H9 (cell line): ENCODE measurements at regions not wholly inside any gene's neighbourhood (a gene's known extent, or its start where the extent isn't known, plus 50 kb on each side); places are given as distances from the start of the nearest gene placed in this dataset.

ENCODE experiments used
- DNase-seq: peaks from one replicate; pipeline ENCODE4 v3.0.0-alpha.2; 2017
- H2AFZ ChIP-seq: one replicate; pipeline ENCODE4 v1.6.1; 2013; ENCODE audit warnings: mild to moderate bottlenecking, low read length, control low read depth, moderate library complexity
- H2AK5ac ChIP-seq: 2 replicates; pipeline ENCODE4 v1.6.1; 2013; ENCODE audit warnings: low read length, control low read depth, mixed read lengths; ENCODE audit not compliant: insufficient read length
- H2BK120ac ChIP-seq: one replicate; pipeline ENCODE4 v1.6.1; 2013; ENCODE audit warnings: low read depth, mild to moderate bottlenecking, low read length, control low read depth, inconsistent platforms; ENCODE audit not compliant: poor library complexity, severe bottlenecking
- H2BK12ac ChIP-seq: 2 replicates; pipeline ENCODE4 v1.6.1; 2013; ENCODE audit warnings: low read length, control low read depth, mixed read lengths, low read depth; ENCODE audit not compliant: insufficient read length
- H2BK15ac ChIP-seq: 2 replicates; pipeline ENCODE4 v1.6.1; 2013; ENCODE audit warnings: low read depth, low read length, control low read depth
- H2BK20ac ChIP-seq: one replicate; pipeline ENCODE4 v1.6.1; 2013; ENCODE audit warnings: low read depth, mild to moderate bottlenecking, low read length, control low read depth, inconsistent platforms; ENCODE audit not compliant: poor library complexity, severe bottlenecking
- H2BK5ac ChIP-seq: 2 replicates; pipeline ENCODE4 v1.6.1; 2013; ENCODE audit warnings: low read length, control low read depth, mixed read lengths; ENCODE audit not compliant: insufficient read length
- H3K14ac ChIP-seq: 2 replicates; pipeline ENCODE4 v1.6.1; 2013; ENCODE audit warnings: low read length, control low read depth; ENCODE audit not compliant: insufficient read depth
- H3K18ac ChIP-seq: 2 replicates; pipeline ENCODE4 v1.6.1; 2013; ENCODE audit warnings: low read depth, mild to moderate bottlenecking, mixed read lengths, low read length, control low read depth; ENCODE audit not compliant: insufficient read length
- H3K23ac ChIP-seq: 2 replicates; pipeline ENCODE4 v1.6.1; 2013; ENCODE audit warnings: low read length, control low read depth, mixed read lengths, low read depth; ENCODE audit not compliant: insufficient read length
- H3K23me2 ChIP-seq: 2 replicates; pipeline ENCODE4 v1.6.1; 2013; ENCODE audit warnings: low read depth, mild to moderate bottlenecking, mixed read lengths, low read length, control low read depth; ENCODE audit not compliant: insufficient read length, poor library complexity, severe bottlenecking
- H3K27ac ChIP-seq: 2 replicates; pipeline ENCODE4 v1.5.1; 2013; ENCODE audit warnings: low read length, control low read depth, mixed read lengths, low read depth; ENCODE audit not compliant: insufficient read length
- H3K27me3 ChIP-seq: 2 replicates; pipeline ENCODE4 v1.6.1; 2013; ENCODE audit warnings: low read length, control low read depth, inconsistent platforms; ENCODE audit not compliant: insufficient read depth
- H3K4ac ChIP-seq: 2 replicates; pipeline ENCODE4 v1.6.1; 2013; ENCODE audit warnings: low read depth, mild to moderate bottlenecking, control low read depth, inconsistent platforms, low read length, moderate library complexity
- H3K4me1 ChIP-seq: 2 replicates; pipeline ENCODE4 v1.6.1; 2013; ENCODE audit warnings: low read length, control low read depth, inconsistent platforms; ENCODE audit not compliant: insufficient read depth
- H3K4me2 ChIP-seq: 2 replicates; pipeline ENCODE4 v1.6.1; 2013; ENCODE audit warnings: low read length, control low read depth, mixed read lengths; ENCODE audit not compliant: insufficient read length, insufficient read depth
- H3K56ac ChIP-seq: 2 replicates; pipeline ENCODE4 v1.6.1; 2013; ENCODE audit warnings: low read depth, mild to moderate bottlenecking, mixed read lengths, low read length, control low read depth; ENCODE audit not compliant: insufficient read length
- H3K79me1 ChIP-seq: 2 replicates; pipeline ENCODE4 v1.6.1; 2013; ENCODE audit warnings: low read depth, mild to moderate bottlenecking, moderate library complexity, low read length, control low read depth, inconsistent platforms; ENCODE audit not compliant: insufficient read depth, poor library complexity, severe bottlenecking
- H3K79me2 ChIP-seq: 2 replicates; pipeline ENCODE4 v1.6.1; 2013; ENCODE audit warnings: low read length, control low read depth, inconsistent platforms; ENCODE audit not compliant: insufficient read depth
- H3K9ac ChIP-seq: 2 replicates; pipeline ENCODE4 v1.6.1; 2013; ENCODE audit warnings: low read length, control low read depth, mixed read lengths; ENCODE audit not compliant: insufficient read length; ENCODE audit errors: extremely low read depth
- H3K9me3 ChIP-seq: one replicate; pipeline ENCODE4 v1.6.1; 2013; ENCODE audit warnings: low read depth, low read length, inconsistent platforms; ENCODE audit not compliant: control insufficient read depth
- H3T11ph ChIP-seq: one replicate; pipeline ENCODE4 v1.6.1; 2013; ENCODE audit warnings: mild to moderate bottlenecking, low read length, control low read depth, inconsistent platforms
- H4K20me1 ChIP-seq: one replicate; pipeline ENCODE4 v1.6.1; 2013; ENCODE audit not compliant: control insufficient read depth, insufficient read length, insufficient read depth
- H4K5ac ChIP-seq: 2 replicates; pipeline ENCODE4 v1.6.1; 2013; ENCODE audit warnings: low read depth, mild to moderate bottlenecking, mixed read lengths, low read length, control low read depth; ENCODE audit not compliant: insufficient read length
- H4K8ac ChIP-seq: replicated peaks from 2 replicates; pipeline ENCODE4 v1.6.1; 2013; ENCODE audit warnings: low read length, control low read depth, mixed read lengths, low read depth; ENCODE audit not compliant: insufficient read length
- H4K91ac ChIP-seq: 2 replicates; pipeline ENCODE4 v1.6.1; 2013; ENCODE audit warnings: low read depth, mild to moderate bottlenecking, moderate library complexity, mixed read lengths, low read length, control low read depth; ENCODE audit not compliant: insufficient read length
- H3K27ac Mint-ChIP-seq, 3 experiments: 2 replicates in 2 of 3; 3 replicates in 1 of 3; pipeline ENCODE4 v1.8.0; 2020 to 2021; ENCODE audit warnings: mixed read lengths in 3 of 3, mild to moderate bottlenecking in 1 of 3, moderate library complexity in 1 of 3
- H3K27me3 Mint-ChIP-seq: 2 replicates; pipeline ENCODE4 v1.8.0; 2021; ENCODE audit warnings: low read depth, mild to moderate bottlenecking, moderate library complexity, mixed read lengths
- H3K36me3 Mint-ChIP-seq, 3 experiments: 2 replicates in 2 of 3; 3 replicates in 1 of 3; pipeline ENCODE4 v1.8.0; 2020 to 2021; ENCODE audit warnings: low read depth in 3 of 3, mixed read lengths in 3 of 3; ENCODE audit not compliant: insufficient read depth in 1 of 3
- H3K4me1 Mint-ChIP-seq, 2 experiments: 2 replicates each; pipeline ENCODE4 v1.8.0; 2020; ENCODE audit warnings: mixed read lengths in 2 of 2
- H3K4me3 Mint-ChIP-seq, 2 experiments: 2 replicates in 1 of 2; 3 replicates in 1 of 2; pipeline ENCODE4 v1.8.0; 2020 to 2021; ENCODE audit warnings: mild to moderate bottlenecking in 2 of 2, mixed read lengths in 2 of 2, moderate library complexity in 1 of 2
- H3K9me3 Mint-ChIP-seq, 2 experiments: 2 replicates in 1 of 2; 3 replicates in 1 of 2; pipeline ENCODE4 v1.8.0; 2020; ENCODE audit warnings: mild to moderate bottlenecking in 2 of 2, mixed read lengths in 2 of 2, moderate library complexity in 1 of 2
- WGBS: extraction: QIAGEN DNeasy Blood & Tissue Kit; methylation state at CpG from one replicate; pipeline ENCODE4 v1.1.7; 2013; ENCODE audit warnings: missing lambda C conversion rate, low lambda C conversion rate, mixed read lengths; ENCODE audit not compliant: insufficient read length; ENCODE audit errors: extremely low coverage; 5-methylcytosine and 5-hydroxymethylcytosine counted together
- TF ChIP-seq, protein P1 (sequence below): fragments of 200-600 bp; sonication (generic); conservative IDR thresholded peaks from 3 replicates; pipeline ENCODE4 v1.8.0; 2021; ENCODE audit warnings: antibody characterized with exemption, mild to moderate bottlenecking

DNA sequence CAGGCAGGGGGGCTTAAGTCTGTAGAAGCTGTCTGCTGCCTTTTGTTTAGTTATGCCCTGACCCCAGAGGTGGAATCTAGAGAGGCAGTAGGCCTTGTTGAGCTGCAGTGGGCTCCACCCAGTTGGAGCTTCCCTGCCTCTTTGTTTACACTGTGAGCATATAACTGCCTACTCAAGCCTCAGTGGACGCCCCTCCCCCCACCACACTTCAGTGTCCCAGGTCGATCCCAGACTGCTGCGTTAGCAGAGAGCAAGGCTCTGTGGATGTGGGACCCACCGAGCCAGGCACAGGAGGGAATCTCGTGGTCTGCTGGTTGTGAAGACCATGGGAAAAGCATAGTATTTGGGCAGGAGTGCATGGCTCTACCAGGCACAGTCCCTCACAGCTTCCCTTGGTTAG is 446.8 kb upstream of the RARB start:
- Histone ChIP-seq H2BK120ac (no peak overlapping the region), H3K27ac (no peak overlapping the region), H2AK5ac (no peak overlapping the region), H3K14ac (no peak overlapping the region), H3K27me3 (no peaks in the 10 kb centered on the region), H4K5ac (no peak overlapping the region), H2AFZ (no peak overlapping the region), H3K79me1 (no peaks in the 10 kb centered on the region), H4K20me1 (no peaks in the 10 kb centered on the region), H2BK5ac (no peak overlapping the region), H3K9me3 (no peaks in the 10 kb centered on the region), H2BK15ac (no peak overlapping the region), H3K23me2 (no peaks in the 10 kb centered on the region), H3K4ac (no peak overlapping the region), H3K23ac (no peak overlapping the region), H3K9ac (no peak overlapping the region), H3K18ac (no peak overlapping the region), H3K56ac (no peak overlapping the region), H3K4me2 (no peak overlapping the region), H4K8ac (no peak overlapping the region), H3K79me2 (no peaks in the 10 kb centered on the region), H2BK20ac (no peak overlapping the region), H3K4me1 (no peaks in the 10 kb centered on the region), H2BK12ac (no peak overlapping the region), H3T11ph (no peak overlapping the region), H4K91ac (no peak overlapping the region)
- peaks cover 2 to 13% of the 10 kb centered on the region in 2 experiments; a peak in 4 of 5 replicates for H3K9me3 Mint-ChIP-seq
- no peak overlapping the region for H3K4me3 Mint-ChIP-seq
- TF ChIP-seq, protein P1, sequence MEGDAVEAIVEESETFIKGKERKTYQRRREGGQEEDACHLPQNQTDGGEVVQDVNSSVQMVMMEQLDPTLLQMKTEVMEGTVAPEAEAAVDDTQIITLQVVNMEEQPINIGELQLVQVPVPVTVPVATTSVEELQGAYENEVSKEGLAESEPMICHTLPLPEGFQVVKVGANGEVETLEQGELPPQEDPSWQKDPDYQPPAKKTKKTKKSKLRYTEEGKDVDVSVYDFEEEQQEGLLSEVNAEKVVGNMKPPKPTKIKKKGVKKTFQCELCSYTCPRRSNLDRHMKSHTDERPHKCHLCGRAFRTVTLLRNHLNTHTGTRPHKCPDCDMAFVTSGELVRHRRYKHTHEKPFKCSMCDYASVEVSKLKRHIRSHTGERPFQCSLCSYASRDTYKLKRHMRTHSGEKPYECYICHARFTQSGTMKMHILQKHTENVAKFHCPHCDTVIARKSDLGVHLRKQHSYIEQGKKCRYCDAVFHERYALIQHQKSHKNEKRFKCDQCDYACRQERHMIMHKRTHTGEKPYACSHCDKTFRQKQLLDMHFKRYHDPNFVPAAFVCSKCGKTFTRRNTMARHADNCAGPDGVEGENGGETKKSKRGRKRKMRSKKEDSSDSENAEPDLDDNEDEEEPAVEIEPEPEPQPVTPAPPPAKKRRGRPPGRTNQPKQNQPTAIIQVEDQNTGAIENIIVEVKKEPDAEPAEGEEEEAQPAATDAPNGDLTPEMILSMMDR, result no peak
- peaks cover 0 to 7% (median 1%) of the 10 kb centered on the region in 3 experiments; a peak in 3 of 7 replicates for H3K36me3 Mint-ChIP-seq
- H3K4me1 Mint-ChIP-seq, result no peaks in the 10 kb centered on the region
- H3K27me3 Mint-ChIP-seq, result no peaks in the 10 kb centered on the region
- no peak overlapping the region for H3K27ac Mint-ChIP-seq
- DNase-seq, result no peak
- no CpG with 5 or more reads among the region's 5 CpGs for WGBS
